Neural cell (in vitro differentiated cells): ENCODE measurements at regions not wholly inside any gene's neighbourhood (a gene's known extent, or its start where the extent isn't known, plus 50 kb on each side); places are given as distances from the start of the nearest gene placed in this dataset.

Experiments used
- H2AFZ ChIP-seq: fragments of 200-600, 300-800 bp; sonication (generic), shearing (Covaris generic); 2 replicates; pipeline ENCODE4 v1.6.0; 2014; ENCODE audit warnings: low read depth, mild to moderate bottlenecking, antibody characterized with exemption, low read length, moderate library complexity
- H3F3A ChIP-seq: fragments of 200-600 bp; shearing (Covaris generic); 2 replicates; pipeline ENCODE4 v1.6.1; 2016; ENCODE audit warnings: mild to moderate bottlenecking, moderate library complexity, mixed read lengths, antibody characterized with exemption, low read length; ENCODE audit not compliant: insufficient read depth, poor library complexity, severe bottlenecking
- H3K27ac ChIP-seq: fragments of 200-600, 300-800 bp; sonication (generic), shearing (Covaris generic); 2 replicates; pipeline ENCODE4 v1.5.1; 2014; ENCODE audit warnings: mild to moderate bottlenecking, low read length, moderate library complexity
- H3K27me3 ChIP-seq: fragments of 300-800, 200-600 bp; sonication (generic), shearing (Covaris generic); 2 replicates; pipeline ENCODE4 v1.6.0; 2014; ENCODE audit warnings: mild to moderate bottlenecking, low read depth, low read length, moderate library complexity; ENCODE audit not compliant: insufficient read depth
- H3K36me3 ChIP-seq: fragments of 300-800, 200-600 bp; sonication (generic), shearing (Covaris generic); 2 replicates; pipeline ENCODE4 v1.5.1; 2014; ENCODE audit warnings: mild to moderate bottlenecking, antibody characterized with exemption, low read length, moderate library complexity; ENCODE audit not compliant: insufficient read depth
- H3K4me2 ChIP-seq: fragments of 300-800, 200-600 bp; sonication (generic), shearing (Covaris generic); 2 replicates; pipeline ENCODE4 v1.6.0; 2014; ENCODE audit warnings: mild to moderate bottlenecking, low read length
- H3K4me3 ChIP-seq: fragments of 300-800, 200-600 bp; sonication (generic), shearing (Covaris generic); 2 replicates; pipeline ENCODE4 v1.5.1; 2014; ENCODE audit warnings: mild to moderate bottlenecking, low read length, moderate library complexity
- H3K79me2 ChIP-seq: fragments of 200-600 bp; shearing (Covaris generic); replicated peaks from 2 replicates; pipeline ENCODE4 v1.6.0; 2014; ENCODE audit warnings: mild to moderate bottlenecking, low read length, moderate library complexity; ENCODE audit not compliant: insufficient read depth
- H3K9ac ChIP-seq: fragments of 300-800, 200-600 bp; sonication (generic), shearing (Covaris generic); 2 replicates; pipeline ENCODE4 v1.6.1; 2016; ENCODE audit warnings: mild to moderate bottlenecking, low read length, mixed read lengths
- H3K9me2 ChIP-seq: fragments of 200-600 bp; shearing (Covaris generic); 2 replicates; pipeline ENCODE4 v1.6.1; 2016; ENCODE audit warnings: mild to moderate bottlenecking, low read length, mixed read lengths; ENCODE audit not compliant: insufficient read depth
- H3K9me3 ChIP-seq: fragments of 200-600, 300-800 bp; sonication (generic), shearing (Covaris generic); 2 replicates; pipeline ENCODE4 v1.6.1; 2016; ENCODE audit warnings: mild to moderate bottlenecking, mixed run types, low read length, moderate library complexity, mixed read lengths
- H4K20me1 ChIP-seq: fragments of 200-600 bp; shearing (Covaris generic); 2 replicates; pipeline ENCODE4 v1.6.1; 2016; ENCODE audit warnings: mild to moderate bottlenecking, mixed run types; ENCODE audit not compliant: insufficient read depth
- CTCF ChIP-seq: fragments of 450-650 bp; IDR thresholded peaks from 2 replicates; pipeline ENCODE4 v1.5.1; 2014; ENCODE audit warnings: antibody characterized with exemption, mild to moderate bottlenecking, moderate library complexity; ENCODE audit not compliant: poor library complexity, severe bottlenecking
- EP300 ChIP-seq: fragments of 450-650 bp; conservative IDR thresholded peaks from 2 replicates; pipeline ENCODE4 v1.6.1; 2014; ENCODE audit warnings: antibody characterized with exemption, mild to moderate bottlenecking, moderate library complexity; ENCODE audit not compliant: poor library complexity, severe bottlenecking
- EZH2 ChIP-seq: fragments of 200-600, 300-800 bp; shearing (Covaris generic), sonication (generic); IDR thresholded peaks from 2 replicates; pipeline ENCODE4 v1.6.1; 2014; ENCODE audit warnings: antibody characterized with exemption, low read length, borderline replicate concordance, mild to moderate bottlenecking; ENCODE audit not compliant: insufficient read depth, poor library complexity, severe bottlenecking
- MXI1 ChIP-seq: fragments of 450-650 bp; conservative IDR thresholded peaks from 2 replicates; pipeline ENCODE4 v1.6.1; 2014; ENCODE audit warnings: antibody characterized with exemption, mild to moderate bottlenecking; ENCODE audit not compliant: poor library complexity, severe bottlenecking
- POLR2AphosphoS5 ChIP-seq: IDR thresholded peaks from 2 replicates; pipeline ENCODE4 v1.6.1; 2012
- RAD21 ChIP-seq: fragments of 450-650 bp; conservative IDR thresholded peaks from 2 replicates; pipeline ENCODE4 v1.6.1; 2014; ENCODE audit warnings: antibody characterized with exemption, mild to moderate bottlenecking, moderate library complexity
- REST ChIP-seq: IDR thresholded peaks from 2 replicates; pipeline ENCODE4 v1.6.1; 2012; ENCODE audit warnings: borderline replicate concordance
- SMC3 ChIP-seq: fragments of 450-650 bp; conservative IDR thresholded peaks from 2 replicates; pipeline ENCODE4 v1.6.1; 2014; ENCODE audit warnings: antibody characterized with exemption, mild to moderate bottlenecking, moderate library complexity; ENCODE audit not compliant: poor library complexity
- TAF1 ChIP-seq: IDR thresholded peaks from 2 replicates; pipeline ENCODE4 v1.6.1; 2012; ENCODE audit warnings: low read depth

GRCh38 chr13:111999352-111999751 lies 67.6 kb upstream of the SOX1 start:
- H3K9me2 ChIP-seq: no peaks in the 10 kb centered on the region
- H4K20me1 ChIP-seq: no peaks in the 10 kb centered on the region
- H3K4me3 ChIP-seq: no peak overlapping the region
- H3K27me3 ChIP-seq: no peaks in the 10 kb centered on the region
- H3K9me3 ChIP-seq: no peaks in the 10 kb centered on the region
- H3F3A ChIP-seq: no peaks in the 10 kb centered on the region
- H2AFZ ChIP-seq: no peak overlapping the region
- H3K36me3 ChIP-seq: no peaks in the 10 kb centered on the region
- no peak for TF ChIP-seq SMC3
- TF ChIP-seq MXI1: no peak
- no peak for TF ChIP-seq EP300
- TF ChIP-seq TAF1: no peak
- TF ChIP-seq REST: no peak
- no peak overlapping the region for H3K9ac ChIP-seq
- H3K79me2 ChIP-seq: no peaks in the 10 kb centered on the region
- no peak overlapping the region for H3K27ac ChIP-seq
- H3K4me2 ChIP-seq: no peak overlapping the region

GRCh38 chr13:112000888-112001287 lies 66.1 kb upstream of the SOX1 start:
- no peaks in the 10 kb centered on the region for H3F3A ChIP-seq
- H4K20me1 ChIP-seq: no peaks in the 10 kb centered on the region
- no peak overlapping the region for H3K4me3 ChIP-seq
- no peaks in the 10 kb centered on the region for H3K27me3 ChIP-seq
- no peak overlapping the region for H3K4me2 ChIP-seq
- no peak overlapping the region for H2AFZ ChIP-seq
- H3K79me2 ChIP-seq: no peaks in the 10 kb centered on the region
- no peaks in the 10 kb centered on the region for H3K9me2 ChIP-seq
- H3K36me3 ChIP-seq: no peaks in the 10 kb centered on the region
- no peak overlapping the region for H3K27ac ChIP-seq
- TF ChIP-seq EZH2: no peak
- TF ChIP-seq RAD21: no peak
- no peak for TF ChIP-seq TAF1
- no peak for TF ChIP-seq MXI1
- no peak for TF ChIP-seq SMC3
- TF ChIP-seq POLR2AphosphoS5: no peak
- TF ChIP-seq EP300: no peak
- no peak for TF ChIP-seq REST
- TF ChIP-seq CTCF: no peak
- H3K9me3 ChIP-seq: no peaks in the 10 kb centered on the region
- no peak overlapping the region for H3K9ac ChIP-seq
